H1 (cell line): ENCODE measurements at regions not wholly inside any gene's neighbourhood (a gene's known extent, or its start where the extent isn't known, plus 50 kb on each side); places are given as distances from the start of the nearest gene placed in this dataset.

Experiments used
- CTCF ChIA-PET: fragments of 300-600 bp; sonication (Branson Sonifier 250); formaldehyde crosslinking; loops from one replicate; lab custom pipeline; 2021; ENCODE audit not compliant: partially characterized antibody; lab: Charles Lee
- POLR2A ChIA-PET: fragments of 300-600 bp; sonication (Branson Sonifier 250); formaldehyde crosslinking; loops from one replicate; lab custom pipeline; 2021; ENCODE audit warnings: inconsistent platforms; ENCODE audit not compliant: partially characterized antibody; lab: Charles Lee
- DNase-seq, 2 experiments: peaks; one replicate each; pipeline versions ENCODE4 v3.0.0 to v3.0.0-alpha.2; 2010 to 2022; ENCODE audit warnings: low spot score in 2 of 2, low read depth in 1 of 2, mixed read lengths in 1 of 2
- FAIRE-seq: peaks from 2 replicates; lab custom pipeline; 2011; peaks lifted over from hg19 to GRCh38; lab: Jason Lieb, UNC
- H2AFZ ChIP-seq: 2 replicates; pipeline ENCODE4 v1.8.1; 2012; ENCODE audit warnings: low read length, inconsistent platforms
- H2AK5ac ChIP-seq: 2 replicates; pipeline ENCODE4 v1.6.1; 2013; ENCODE audit warnings: low read depth, low read length
- H2BK120ac ChIP-seq: replicated peaks from 2 replicates; pipeline ENCODE3; 2013; ENCODE audit warnings: low read depth, low read length, inconsistent platforms
- H2BK12ac ChIP-seq: 2 replicates; pipeline ENCODE4 v1.6.1; 2013; ENCODE audit warnings: low read depth, low read length
- H2BK15ac ChIP-seq: 2 replicates; pipeline ENCODE4 v1.6.1; 2013; ENCODE audit warnings: low read length
- H2BK20ac ChIP-seq: 2 replicates; pipeline ENCODE4 v1.6.1; 2013; ENCODE audit warnings: low read length
- H2BK5ac ChIP-seq: 2 replicates; pipeline ENCODE4 v1.6.1; 2013; ENCODE audit warnings: low read depth, low read length
- H3K14ac ChIP-seq: 2 replicates; pipeline ENCODE4 v1.6.1; 2013; ENCODE audit warnings: inconsistent platforms; ENCODE audit not compliant: insufficient read length
- H3K18ac ChIP-seq: 2 replicates; pipeline ENCODE4 v1.6.1; 2013; ENCODE audit warnings: low read length; ENCODE audit errors: extremely low read depth
- H3K23ac ChIP-seq: 2 replicates; pipeline ENCODE4 v1.6.1; 2013; ENCODE audit warnings: inconsistent platforms; ENCODE audit not compliant: insufficient read length
- H3K23me2 ChIP-seq: 2 replicates; pipeline ENCODE4 v1.6.1; 2013; ENCODE audit warnings: low read depth, low read length
- H3K27ac ChIP-seq: 2 replicates; pipeline ENCODE4 v1.6.1; 2011; ENCODE audit warnings: low read depth, low read length, inconsistent platforms
- H3K27me3 ChIP-seq, 4 experiments: replicated peaks in 1 of 4; 1 replicate in 1 of 4; 2 replicates in 3 of 4; pipeline versions ENCODE4 v1.6.1 to v1.8.1; 2011 to 2013; ENCODE audit warnings: low read length in 3 of 4, mild to moderate bottlenecking in 3 of 4, inconsistent platforms in 2 of 4, mixed read lengths in 2 of 4, moderate library complexity in 1 of 4; ENCODE audit not compliant: control insufficient read depth in 3 of 4, insufficient read depth in 3 of 4; ENCODE audit errors: extremely low read depth in 1 of 4
- H3K36me3 ChIP-seq, 4 experiments: 2 replicates each; pipeline versions ENCODE4 v1.6.1 to v1.8.1; 2011 to 2013; ENCODE audit warnings: mild to moderate bottlenecking in 4 of 4, low read length in 3 of 4, moderate library complexity in 2 of 4, control low read depth in 1 of 4, inconsistent platforms in 1 of 4; ENCODE audit not compliant: insufficient read depth in 4 of 4, control insufficient read depth in 2 of 4
- H3K4ac ChIP-seq: replicated peaks from 2 replicates; pipeline ENCODE3; 2013; ENCODE audit warnings: low read length, low read depth, mixed read lengths, inconsistent platforms; ENCODE audit not compliant: insufficient read length
- H3K4me1 ChIP-seq, 4 experiments: replicated peaks in 1 of 4; 1 replicate in 1 of 4; 2 replicates in 3 of 4; pipeline versions ENCODE4 v1.6.1 to v1.8.1; 2011 to 2013; ENCODE audit warnings: low read length in 3 of 4, inconsistent platforms in 2 of 4, mixed read lengths in 1 of 4; ENCODE audit not compliant: insufficient read depth in 4 of 4, control insufficient read depth in 3 of 4
- H3K4me2 ChIP-seq, 2 experiments: 2 replicates each; pipeline versions ENCODE4 v1.6.1 to v1.8.1; 2011 to 2013; ENCODE audit warnings: low read depth in 2 of 2, low read length in 2 of 2, control low read depth in 1 of 2, inconsistent platforms in 1 of 2, mild to moderate bottlenecking in 1 of 2; ENCODE audit not compliant: insufficient read depth in 1 of 2
- H3K4me3 ChIP-seq, 4 experiments: fragments of 200-600, 300-600 bp in 1 of 4; sonication (generic), shearing (Covaris generic), sonication (Bioruptor Twin) in 1 of 4; 2 replicates each; pipeline versions ENCODE4 v1.5.1 to v1.8.1; 2011 to 2016; ENCODE audit warnings: low read length in 4 of 4, low read depth in 3 of 4, control low read depth in 2 of 4, inconsistent platforms in 2 of 4, mild to moderate bottlenecking in 2 of 4, mixed read lengths in 1 of 4, moderate library complexity in 1 of 4; ENCODE audit not compliant: insufficient read depth in 2 of 4; ENCODE audit errors: extremely low read depth in 1 of 4
- H3K56ac ChIP-seq: replicated peaks from 2 replicates; pipeline ENCODE3; 2013; ENCODE audit warnings: low read depth, mild to moderate bottlenecking, mixed read lengths, low read length, inconsistent platforms; ENCODE audit not compliant: insufficient read length
- H3K79me1 ChIP-seq: 2 replicates; pipeline ENCODE4 v1.6.1; 2013; ENCODE audit warnings: low read depth, low read length, control low read depth
- H3K79me2 ChIP-seq, 2 experiments: 2 replicates each; pipeline versions ENCODE4 v1.6.1 to v1.8.1; 2012 to 2013; ENCODE audit warnings: low read length in 2 of 2, mild to moderate bottlenecking in 2 of 2, inconsistent platforms in 1 of 2; ENCODE audit not compliant: insufficient read depth in 2 of 2, control insufficient read depth in 1 of 2
- H3K9ac ChIP-seq, 4 experiments: replicated peaks in 1 of 4; 1 replicate in 1 of 4; 2 replicates in 3 of 4; pipeline versions ENCODE4 v1.6.1 to v1.8.1; 2011 to 2013; ENCODE audit warnings: low read depth in 3 of 4, low read length in 3 of 4, control low read depth in 2 of 4, mild to moderate bottlenecking in 2 of 4, moderate library complexity in 2 of 4, inconsistent platforms in 1 of 4; ENCODE audit errors: extremely low read depth in 1 of 4
- H3K9me3 ChIP-seq, 2 experiments: 2 replicates each; pipeline versions ENCODE4 v1.6.1 to v1.8.1; 2012 to 2013; ENCODE audit warnings: mild to moderate bottlenecking in 2 of 2, moderate library complexity in 2 of 2, control low read depth in 1 of 2, inconsistent platforms in 1 of 2, low read depth in 1 of 2, low read length in 1 of 2, mixed read lengths in 1 of 2; ENCODE audit not compliant: insufficient read depth in 2 of 2
- H4K20me1 ChIP-seq, 2 experiments: replicated peaks in 1 of 2; 2 replicates each; pipeline versions ENCODE3 to v1.8.1; 2011 to 2013; ENCODE audit warnings: inconsistent platforms in 2 of 2, low read length in 2 of 2, mild to moderate bottlenecking in 1 of 2; ENCODE audit not compliant: insufficient read depth in 2 of 2, control insufficient read depth in 1 of 2
- H4K5ac ChIP-seq: 2 replicates; pipeline ENCODE4 v1.6.1; 2013; ENCODE audit warnings: low read length, low read depth, mixed read lengths, inconsistent platforms; ENCODE audit not compliant: insufficient read length
- H4K8ac ChIP-seq: 2 replicates; pipeline ENCODE4 v1.8.0; 2013; ENCODE audit warnings: mild to moderate bottlenecking, moderate library complexity, low read length, inconsistent platforms; ENCODE audit not compliant: insufficient read depth; ENCODE audit errors: extremely low read depth
- H4K91ac ChIP-seq: replicated peaks from 2 replicates; pipeline ENCODE3; 2013; ENCODE audit warnings: low read length, mixed read lengths, inconsistent platforms; ENCODE audit not compliant: insufficient read length
- ATF2 ChIP-seq: IDR thresholded peaks from 2 replicates; pipeline ENCODE4 v1.6.1; 2012; ENCODE audit warnings: low read length, inconsistent platforms
- CBX8 ChIP-seq: fragments of 300-800, 300-1000 bp; sonication (generic); IDR thresholded peaks from 2 replicates; pipeline ENCODE4 v1.7.1; 2016; ENCODE audit warnings: low read depth, low read length, borderline replicate concordance
- E2F6 ChIP-seq: IDR thresholded peaks from 2 replicates; pipeline ENCODE4 v1.6.1; 2012; ENCODE audit warnings: inconsistent platforms
- EZH2 ChIP-seq: fragments of 200-600 bp; sonication (generic); IDR thresholded peaks from 2 replicates; pipeline ENCODE4 v1.7.1; 2012; ENCODE audit warnings: low read depth, mild to moderate bottlenecking, moderate library complexity, low read length, inconsistent platforms; ENCODE audit not compliant: severe bottlenecking
- HDAC6 ChIP-seq: IDR thresholded peaks from one replicate; pipeline ENCODE4 v1.7.1; 2012; ENCODE audit warnings: low read depth, mild to moderate bottlenecking, inconsistent platforms, low read length, moderate library complexity
- KDM4A ChIP-seq: IDR thresholded peaks from one replicate; pipeline ENCODE4 v1.7.1; 2012; ENCODE audit warnings: low read depth, mild to moderate bottlenecking, moderate library complexity, low read length, inconsistent platforms; ENCODE audit not compliant: severe bottlenecking
- MAX ChIP-seq: IDR thresholded peaks from 2 replicates; pipeline ENCODE4 v1.6.1; 2012; ENCODE audit warnings: inconsistent platforms
- SIN3A ChIP-seq, 2 experiments: IDR thresholded peaks in 1 of 2; conservative IDR thresholded peaks in 1 of 2; 2 replicates each; pipeline ENCODE4 v1.6.1; 2011 to 2012; ENCODE audit warnings: low read length in 2 of 2, improper control_type of control experiment in 1 of 2, low read depth in 1 of 2, mild to moderate bottlenecking in 1 of 2
- SRF ChIP-seq: IDR thresholded peaks from 2 replicates; pipeline ENCODE4 v1.6.1; 2011; ENCODE audit warnings: mild to moderate bottlenecking, low read depth, low read length, moderate library complexity
- SUZ12 ChIP-seq: fragments of 200-600 bp; sonication (generic); IDR thresholded peaks from 2 replicates; pipeline ENCODE4 v1.6.1; 2012; ENCODE audit warnings: mild to moderate bottlenecking, inconsistent platforms, low read length, moderate library complexity, mixed read lengths
- TEAD4 ChIP-seq: IDR thresholded peaks from 2 replicates; pipeline ENCODE4 v1.6.1; 2012; ENCODE audit warnings: low read depth, low read length, inconsistent platforms, mixed read lengths
- WGBS, 2 experiments: shearing (Covaris generic) in 1 of 2; methylation state at CpG; one replicate each; pipeline versions ENCODE4 v1.1.6 to v1.1.7; 2013 to 2015; ENCODE audit warnings: low lambda C conversion rate in 2 of 2, mixed read lengths in 2 of 2, inconsistent platforms in 1 of 2, low coverage in 1 of 2, missing lambda C conversion rate in 1 of 2; ENCODE audit not compliant: insufficient replicate concordance in 2 of 2, insufficient coverage in 1 of 2, insufficient read length in 1 of 2; ENCODE audit errors: extremely low coverage in 1 of 2, missing lambda C conversion rate in 1 of 2; 5-methylcytosine and 5-hydroxymethylcytosine counted together

- POLR2A ChIA-PET = no interaction called here
- no peak for FAIRE-seq
- no peaks in the 10 kb centered on the region; the same call in 1 of the 2 replicates for H3K79me1 ChIP-seq
- TF ChIP-seq E2F6 (no peak), SRF (no peak), EZH2 (no peak), ATF2 (no peak), TEAD4 (no peak), CBX8 (no peak), KDM4A (no peak), MAX (no peak), SUZ12 (no peak), SIN3A (conservative IDR thresholded peaks at IDR 0.05 in 1 of 2, IDR thresholded peaks at IDR 0.05 in 1 of 2; ENCODE audit: low read depth in 1 of 2, low read length in 2 of 2) (no peak), HDAC6 (no peak)
Observed at GRCh38 chr7:35389636-35390035, 135.7 kb upstream of the TBX20 start.

More at GRCh38 chr7:35389636-35390035, 135.7 kb upstream of the TBX20 start:
- Histone ChIP-seq H3K56ac (no peak overlapping the region), H2BK120ac (no peak overlapping the region), H3K27me3 (no peaks in the 10 kb centered on the region), H2BK12ac (no peak overlapping the region), H4K8ac (no peak overlapping the region), H3K36me3 (no peaks in the 10 kb centered on the region), H3K14ac (no peak overlapping the region), H3K23me2 (no peaks in the 10 kb centered on the region), H3K4me2 (no peak overlapping the region), H2BK5ac (no peak overlapping the region), H3K9ac (no peak overlapping the region), H2AK5ac (no peak overlapping the region), H3K23ac (no peak overlapping the region), H4K20me1 (no peaks in the 10 kb centered on the region), H3K18ac (no peak overlapping the region), H3K4me3 (no peak overlapping the region), H2AFZ (no peak overlapping the region), H3K27ac (no peak overlapping the region), H4K91ac (no peak overlapping the region), H3K4ac (no peak overlapping the region), H3K9me3 (no peaks in the 10 kb centered on the region), H4K5ac (no peak overlapping the region), H3K4me1 (no peaks in the 10 kb centered on the region), H3K79me2 (no peaks in the 10 kb centered on the region), H2BK15ac (no peak overlapping the region), H2BK20ac (no peak overlapping the region)
- 88% methylated on average over 3 of the region's 3 CpGs; no CpG with 5 or more reads in 1 of the 2 experiments for WGBS, 2 experiments
- CTCF ChIA-PET = interaction anchor here (0.7 kb wide), 1 partner anchor 131 kb away, joined by 3 read pairs; no protein-coding TSS in a partner anchor
- no peak for DNase-seq
